HCT116 (cell line): ENCODE measurements at regions not wholly inside any gene's neighbourhood (a gene's known extent, or its start where the extent isn't known, plus 50 kb on each side); places are given as distances from the start of the nearest gene placed in this dataset.

Source experiments
- CEBPB ChIP-seq: IDR thresholded peaks from 2 replicates; pipeline ENCODE4 v1.6.1; 2012; ENCODE audit warnings: low read depth
- CTCF ChIP-seq, 3 experiments: fragments of 200-600 bp in 1 of 3; sonication (generic) in 1 of 3; IDR thresholded peaks in 2 of 3; conservative IDR thresholded peaks in 1 of 3; 2 replicates each; pipeline ENCODE4 v1.5.1; 2012 to 2017; ENCODE audit warnings: low read depth in 2 of 3, low read length in 2 of 3, antibody characterized with exemption in 1 of 3, borderline replicate concordance in 1 of 3, control low read depth in 1 of 3, mild to moderate bottlenecking in 1 of 3, mixed read lengths in 1 of 3, mixed run types in 1 of 3, moderate library complexity in 1 of 3; ENCODE audit not compliant: insufficient read depth in 1 of 3
- EZH2 ChIP-seq: fragments of 200-600 bp; sonication (generic); IDR thresholded peaks from 2 replicates; pipeline ENCODE4 v1.6.1; 2017; ENCODE audit warnings: antibody characterized with exemption, mixed run types
- POLR2A ChIP-seq: IDR thresholded peaks from 2 replicates; pipeline ENCODE4 v1.7.0; 2011; ENCODE audit warnings: borderline replicate concordance; ENCODE audit not compliant: insufficient read depth, insufficient read length; ENCODE audit errors: extremely low read depth
- SRF ChIP-seq: IDR thresholded peaks from 2 replicates; pipeline ENCODE4 v1.6.1; 2012; ENCODE audit warnings: low read depth

DNA sequence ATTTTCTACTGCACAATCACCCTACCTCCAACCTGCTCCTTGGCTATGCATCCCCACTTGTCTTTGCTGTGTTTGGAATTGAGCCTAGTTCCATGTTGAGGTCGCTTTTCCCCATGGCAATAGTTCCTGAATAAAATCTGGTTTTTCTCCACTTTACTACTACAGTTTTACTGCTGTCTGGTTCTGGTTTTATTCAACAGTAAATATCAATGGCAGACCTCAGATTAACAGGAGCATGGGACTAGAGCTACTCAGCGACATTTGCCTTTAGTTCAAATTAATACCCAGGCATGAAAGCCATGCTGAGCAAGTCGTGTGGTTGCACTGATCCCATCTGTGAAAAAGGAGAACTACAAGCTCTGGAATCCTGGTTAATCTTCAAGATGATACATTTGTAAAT, 460.3 kb downstream of the GRXCR1 start:
- no peak for TF ChIP-seq POLR2A
- TF ChIP-seq CEBPB, result no peak
- TF ChIP-seq CTCF (IDR thresholded peaks at IDR 0.05 in 2 of 3, conservative IDR thresholded peaks at IDR 0.05 in 1 of 3; ENCODE audit: borderline replicate concordance in 1 of 3, insufficient read depth in 1 of 3, low read depth in 2 of 3, low read length in 2 of 3), result no peak
- no peak for TF ChIP-seq SRF
- TF ChIP-seq EZH2, result no peak
